ENCODE measurements at regions not wholly inside any gene's neighbourhood (a gene's known extent, or its start where the extent isn't known, plus 50 kb on each side); places are given as distances from the start of the nearest gene placed in this dataset.

GRCh38 chr9:8262625-8263622 lies 463.3 kb upstream of the DMAC1 start:
- no peaks in the 10 kb centered on the region for H3K36me3 ChIP-seq (ENCODE audit: control insufficient read depth, insufficient read depth, low read length)
- H3K4me3 ChIP-seq (ENCODE audit: low read depth, low read length), result no peak overlapping the region
- no peaks in the 10 kb centered on the region for H3K27me3 ChIP-seq (ENCODE audit: control insufficient read depth, insufficient read depth, low read length)
- FAIRE-seq, result peak; percentile 58
- DNase-seq (ENCODE audit: low read depth), result no peak
- TF ChIP-seq CTCF (IDR thresholded peaks at IDR 0.05; ENCODE audit: insufficient read depth, low read length, severe bottlenecking), result no peak

- H3K4me3 ChIP-seq (ENCODE audit: low read depth, low read length), result no peak overlapping the region
- no peaks in the 10 kb centered on the region for H3K27me3 ChIP-seq (ENCODE audit: control insufficient read depth, insufficient read depth, low read length)
- no peak for DNase-seq (ENCODE audit: low read depth)
- no peak for TF ChIP-seq CTCF (IDR thresholded peaks at IDR 0.05; ENCODE audit: insufficient read depth, low read length, severe bottlenecking)
- H3K36me3 ChIP-seq (ENCODE audit: control insufficient read depth, insufficient read depth, low read length), result no peaks in the 10 kb centered on the region
- no peak for FAIRE-seq
Observed at GRCh38 chr9:8261737-8262136, 462.2 kb upstream of the DMAC1 start.

GRCh38 chr9:8259028-8259427 lies 459.4 kb upstream of the DMAC1 start:
- Histone ChIP-seq H3K36me3 (ENCODE audit: control insufficient read depth, insufficient read depth, low read length) (no peaks in the 10 kb centered on the region), H3K4me3 (ENCODE audit: low read depth, low read length) (no peak overlapping the region), H3K27me3 (ENCODE audit: control insufficient read depth, insufficient read depth, low read length) (no peaks in the 10 kb centered on the region)
- TF ChIP-seq CTCF (IDR thresholded peaks at IDR 0.05; ENCODE audit: insufficient read depth, low read length, severe bottlenecking), result no peak
- FAIRE-seq (no peak), DNase-seq (ENCODE audit: low read depth) (no peak)

GRCh38 chr9:8256880-8257279 lies 457.3 kb upstream of the DMAC1 start:
- Histone ChIP-seq H3K4me3 (ENCODE audit: low read depth, low read length) (no peak overlapping the region), H3K27me3 (ENCODE audit: control insufficient read depth, insufficient read depth, low read length) (no peaks in the 10 kb centered on the region), H3K36me3 (ENCODE audit: control insufficient read depth, insufficient read depth, low read length) (no peaks in the 10 kb centered on the region)
- TF ChIP-seq CTCF (IDR thresholded peaks at IDR 0.05; ENCODE audit: insufficient read depth, low read length, severe bottlenecking), result no peak
- FAIRE-seq, result no peak
- no peak for DNase-seq (ENCODE audit: low read depth)

- no peak for TF ChIP-seq CTCF (IDR thresholded peaks at IDR 0.05; ENCODE audit: insufficient read depth, low read length, severe bottlenecking)
- Histone ChIP-seq H3K36me3 (ENCODE audit: control insufficient read depth, insufficient read depth, low read length) (no peaks in the 10 kb centered on the region), H3K27me3 (ENCODE audit: control insufficient read depth, insufficient read depth, low read length) (no peaks in the 10 kb centered on the region), H3K4me3 (ENCODE audit: low read depth, low read length) (no peak overlapping the region)
- no peak for FAIRE-seq
- DNase-seq (ENCODE audit: low read depth), result no peak
Observed at GRCh38 chr9:8255850-8256249, 456.3 kb upstream of the DMAC1 start.

All from bronchial epithelial cell (primary cell).